CD14-positive monocyte (primary cell): ENCODE measurements at regions not wholly inside any gene's neighbourhood (a gene's known extent, or its start where the extent isn't known, plus 50 kb on each side); places are given as distances from the start of the nearest gene placed in this dataset.

Experiments used
- DNase-seq, 3 donors: peaks; one replicate each; pipeline ENCODE4 v3.0.0-alpha.2; 2011 to 2022
- H2AFZ ChIP-seq: 2 replicates; pipeline ENCODE4 v1.6.0; 2012; ENCODE audit warnings: mild to moderate bottlenecking, low read depth, low read length, inconsistent platforms; ENCODE audit not compliant: insufficient read depth, poor library complexity, severe bottlenecking
- H3K27ac ChIP-seq, 2 donors: 1 replicate in 1 of 2; 2 replicates in 1 of 2; pipeline ENCODE4 v1.5.1; 2012 to 2013; ENCODE audit warnings: low read length in 2 of 2, control low read depth in 1 of 2, inconsistent platforms in 1 of 2, low read depth in 1 of 2, mild to moderate bottlenecking in 1 of 2
- H3K27me3 ChIP-seq, 2 donors: one replicate each; pipeline versions ENCODE4 v1.6.0 to v1.6.1; 2011 to 2013; ENCODE audit warnings: low read length in 2 of 2; ENCODE audit not compliant: control insufficient read depth in 2 of 2, insufficient read depth in 2 of 2
- H3K36me3 ChIP-seq, 2 donors: replicated peaks in 1 of 2; 1 replicate in 1 of 2; 2 replicates in 1 of 2; pipeline versions ENCODE4 v1.5.1 to v1.6.1; 2012 to 2013; ENCODE audit warnings: low read length in 2 of 2, control low read depth in 1 of 2, inconsistent platforms in 1 of 2, mild to moderate bottlenecking in 1 of 2; ENCODE audit not compliant: insufficient read depth in 2 of 2, control insufficient read depth in 1 of 2
- H3K4me1 ChIP-seq, 2 donors: 1 replicate in 1 of 2; 2 replicates in 1 of 2; pipeline versions ENCODE4 v1.5.1 to v1.6.1; 2012 to 2013; ENCODE audit warnings: low read length in 2 of 2, control low read depth in 1 of 2, inconsistent platforms in 1 of 2, mild to moderate bottlenecking in 1 of 2, moderate library complexity in 1 of 2; ENCODE audit not compliant: insufficient read depth in 2 of 2, control insufficient read depth in 1 of 2
- H3K4me2 ChIP-seq: replicated peaks from 2 replicates; pipeline ENCODE3; 2012; ENCODE audit warnings: low read length, moderate library complexity, mild to moderate bottlenecking; ENCODE audit not compliant: poor library complexity, severe bottlenecking; ENCODE audit errors: extremely low read depth
- H3K4me3 ChIP-seq, 3 experiments: fragments of 200-600 bp in 1 of 3; sonication (generic) in 1 of 3; replicated peaks in 1 of 3; 1 replicate in 2 of 3; 2 replicates in 1 of 3; pipeline ENCODE4 v1.5.1; 2011 to 2013; ENCODE audit warnings: low read length in 3 of 3, mild to moderate bottlenecking in 3 of 3, control low read depth in 2 of 3, low read depth in 2 of 3, inconsistent platforms in 1 of 3, moderate library complexity in 1 of 3
- H3K79me2 ChIP-seq: 2 replicates; pipeline ENCODE4 v1.6.0; 2012; ENCODE audit warnings: mild to moderate bottlenecking, control low read depth, inconsistent platforms, low read length, moderate library complexity; ENCODE audit not compliant: insufficient read depth
- H3K9ac ChIP-seq: 2 replicates; pipeline ENCODE4 v1.6.0; 2017; ENCODE audit warnings: low read length, mild to moderate bottlenecking; ENCODE audit not compliant: insufficient read depth, poor library complexity, severe bottlenecking
- H3K9me3 ChIP-seq, 2 donors: replicated peaks in 1 of 2; 1 replicate in 1 of 2; 2 replicates in 1 of 2; pipeline versions ENCODE4 v1.5.1 to v1.6.1; 2012 to 2013; ENCODE audit warnings: low read length in 2 of 2, control low read depth in 1 of 2; ENCODE audit not compliant: control insufficient read depth in 1 of 2, insufficient read depth in 1 of 2
- H4K20me1 ChIP-seq: 2 replicates; pipeline ENCODE4 v1.6.0; 2012; ENCODE audit warnings: mild to moderate bottlenecking, low read length, control low read depth, moderate library complexity; ENCODE audit not compliant: insufficient read depth
- H3K27ac Mint-ChIP-seq, 7 donors: one replicate each; pipeline ENCODE4 v1.8.0; 2020; ENCODE audit warnings: mild to moderate bottlenecking in 7 of 7, mixed read lengths in 7 of 7, moderate library complexity in 6 of 7, inconsistent platforms in 2 of 7
- H3K27me3 Mint-ChIP-seq, 3 donors: one replicate each; pipeline ENCODE4 v1.8.0; 2021 to 2022; ENCODE audit warnings: low read depth in 3 of 3, mild to moderate bottlenecking in 3 of 3, mixed read lengths in 3 of 3, moderate library complexity in 3 of 3, inconsistent platforms in 1 of 3
- H3K36me3 Mint-ChIP-seq, 2 donors: one replicate each; pipeline ENCODE4 v1.8.0; 2020; ENCODE audit warnings: mixed read lengths in 2 of 2, inconsistent platforms in 1 of 2, mild to moderate bottlenecking in 1 of 2
- H3K4me1 Mint-ChIP-seq: one replicate; pipeline ENCODE4 v1.8.0; 2020; ENCODE audit warnings: mild to moderate bottlenecking, mixed read lengths
- H3K4me3 Mint-ChIP-seq, 2 donors: one replicate each; pipeline ENCODE4 v1.8.0; 2020; ENCODE audit warnings: mild to moderate bottlenecking in 2 of 2, mixed read lengths in 2 of 2, moderate library complexity in 1 of 2
- H3K9me3 Mint-ChIP-seq, 7 donors: one replicate each; pipeline ENCODE4 v1.8.0; 2020 to 2022; ENCODE audit warnings: mixed read lengths in 7 of 7, mild to moderate bottlenecking in 6 of 7, moderate library complexity in 6 of 7, inconsistent platforms in 2 of 7
- WGBS: methylation state at CpG from one replicate; pipeline ENCODE4 v1.1.5; 2013; ENCODE audit warnings: missing lambda C conversion rate; ENCODE audit not compliant: insufficient coverage; 5-methylcytosine and 5-hydroxymethylcytosine counted together
- intact Hi-C, 2 donors: fragments of 100-400 bp; cut with micrococcal nuclease; formaldehyde crosslinking; loops; one replicate each; pipeline versions ENCODE4 v1.15.0 to v1.15.1; 2023
- TF ChIP-seq, protein P1 (sequence below): fragments of 200-600 bp; IDR thresholded peaks from one replicate; pipeline ENCODE4 v1.8.0; 2022; ENCODE audit warnings: antibody characterized with exemption, mild to moderate bottlenecking

DNA sequence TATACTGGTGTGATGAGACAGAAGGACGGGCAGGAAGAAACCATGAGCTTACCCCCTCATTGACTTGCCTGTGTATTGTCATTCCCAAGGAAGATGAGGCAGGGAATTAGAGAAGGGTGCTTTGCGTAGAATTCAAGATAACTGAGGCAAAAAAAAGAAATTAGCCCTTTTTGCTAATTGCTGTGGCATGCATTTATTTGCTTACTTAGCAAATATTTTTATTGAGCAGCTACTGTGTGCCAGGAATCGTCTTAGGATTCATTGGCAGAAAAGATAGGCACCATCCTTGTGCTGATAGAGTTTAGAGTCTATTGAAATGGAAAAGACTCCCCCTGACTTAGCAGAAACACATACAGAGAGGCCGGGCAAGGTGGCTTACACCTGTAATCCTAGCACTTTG is 541.9 kb downstream of the TMEM114 start:
- H3K4me3 Mint-ChIP-seq = no peak overlapping the region
- intact Hi-C loops = no loop called here
- no peaks in the 10 kb centered on the region for H3K4me1 ChIP-seq

DNA sequence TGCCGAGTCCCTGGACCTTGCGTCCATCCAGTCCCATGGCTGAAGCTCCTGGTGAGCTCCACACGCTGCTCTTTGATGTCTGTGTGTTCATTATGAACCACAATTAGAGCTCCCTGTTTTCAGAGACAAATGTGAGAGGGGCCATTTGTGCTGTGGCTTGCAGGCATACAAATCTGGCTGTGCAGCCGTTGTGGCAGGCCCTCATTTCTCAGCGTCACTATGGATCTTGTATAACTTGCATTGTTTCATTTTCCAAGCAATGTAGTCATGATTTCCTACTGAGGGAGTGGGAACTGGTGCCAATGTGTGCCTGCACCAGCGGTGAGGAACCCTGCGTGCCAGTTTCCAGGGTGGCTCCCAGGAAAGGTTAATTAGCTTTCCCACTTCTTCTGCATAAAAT is 542.6 kb downstream of the TMEM114 start:
- intact Hi-C loops = no loop called here
- Histone ChIP-seq H4K20me1 (no peaks in the 10 kb centered on the region), H3K4me1 (no peaks in the 10 kb centered on the region), H3K27me3 (no peaks in the 10 kb centered on the region), H3K4me2 (no peak overlapping the region), H3K9ac (no peak overlapping the region), H3K79me2 (no peaks in the 10 kb centered on the region), H3K9me3 (peaks cover 10 to 13% of the 10 kb centered on the region in 2 donors), H3K27ac (no peak overlapping the region), H3K4me3 (no peak overlapping the region), H2AFZ (no peak overlapping the region), H3K36me3 (no peaks in the 10 kb centered on the region)
- no peaks in the 10 kb centered on the region for H3K36me3 Mint-ChIP-seq
- no peaks in the 10 kb centered on the region for H3K4me1 Mint-ChIP-seq
- H3K27me3 Mint-ChIP-seq = peaks cover 0 to 3% (median 3%) of the 10 kb centered on the region in 3 donors
- DNase-seq = no peak
- 76% methylated on average over 5 of the region's 7 CpGs for WGBS
- TF ChIP-seq, protein P1, sequence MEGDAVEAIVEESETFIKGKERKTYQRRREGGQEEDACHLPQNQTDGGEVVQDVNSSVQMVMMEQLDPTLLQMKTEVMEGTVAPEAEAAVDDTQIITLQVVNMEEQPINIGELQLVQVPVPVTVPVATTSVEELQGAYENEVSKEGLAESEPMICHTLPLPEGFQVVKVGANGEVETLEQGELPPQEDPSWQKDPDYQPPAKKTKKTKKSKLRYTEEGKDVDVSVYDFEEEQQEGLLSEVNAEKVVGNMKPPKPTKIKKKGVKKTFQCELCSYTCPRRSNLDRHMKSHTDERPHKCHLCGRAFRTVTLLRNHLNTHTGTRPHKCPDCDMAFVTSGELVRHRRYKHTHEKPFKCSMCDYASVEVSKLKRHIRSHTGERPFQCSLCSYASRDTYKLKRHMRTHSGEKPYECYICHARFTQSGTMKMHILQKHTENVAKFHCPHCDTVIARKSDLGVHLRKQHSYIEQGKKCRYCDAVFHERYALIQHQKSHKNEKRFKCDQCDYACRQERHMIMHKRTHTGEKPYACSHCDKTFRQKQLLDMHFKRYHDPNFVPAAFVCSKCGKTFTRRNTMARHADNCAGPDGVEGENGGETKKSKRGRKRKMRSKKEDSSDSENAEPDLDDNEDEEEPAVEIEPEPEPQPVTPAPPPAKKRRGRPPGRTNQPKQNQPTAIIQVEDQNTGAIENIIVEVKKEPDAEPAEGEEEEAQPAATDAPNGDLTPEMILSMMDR = no peak
- H3K27ac Mint-ChIP-seq = no peak overlapping the region
- H3K4me3 Mint-ChIP-seq = no peak overlapping the region
- peaks cover 0 to 11% (median 5%) of the 10 kb centered on the region in 7 donors for H3K9me3 Mint-ChIP-seq

More for the DNA sequence above, 541.9 kb downstream of the TMEM114 start:
- Mint-ChIP-seq H3K9me3 (peaks cover 0 to 11% (median 5%) of the 10 kb centered on the region in 7 donors), H3K27ac (no peak overlapping the region), H3K36me3 (no peaks in the 10 kb centered on the region), H3K4me1 (no peaks in the 10 kb centered on the region), H3K27me3 (peaks cover 0 to 3% (median 3%) of the 10 kb centered on the region in 3 donors)
- Histone ChIP-seq H3K36me3 (no peaks in the 10 kb centered on the region), H3K27me3 (no peaks in the 10 kb centered on the region), H3K27ac (no peak overlapping the region), H3K4me3 (no peak overlapping the region), H4K20me1 (no peaks in the 10 kb centered on the region), H2AFZ (no peak overlapping the region), H3K79me2 (no peaks in the 10 kb centered on the region), H3K9me3 (peaks cover 10 to 14% of the 10 kb centered on the region in 2 donors), H3K4me2 (no peak overlapping the region), H3K9ac (no peak overlapping the region)
- whole genome bisulfite sequencing = no CpG with 5 or more reads among the region's 4 CpGs
- TF ChIP-seq, protein P1 = no peak
- no peak for DNase-seq
